Stimulated activated CD4-positive, alpha-beta T cell treated with anti-CD3 and anti-CD28 coated beads, Interleukin-15, amount 100 ng/mL, for 24 hours (primary cell): ENCODE measurements at regions not wholly inside any gene's neighbourhood (a gene's known extent, or its start where the extent isn't known, plus 50 kb on each side); places are given as distances from the start of the nearest gene placed in this dataset.

Experiments used
- DNase-seq: peaks from one replicate; pipeline ENCODE4 v3.0.0-alpha.2; 2020

DNA sequence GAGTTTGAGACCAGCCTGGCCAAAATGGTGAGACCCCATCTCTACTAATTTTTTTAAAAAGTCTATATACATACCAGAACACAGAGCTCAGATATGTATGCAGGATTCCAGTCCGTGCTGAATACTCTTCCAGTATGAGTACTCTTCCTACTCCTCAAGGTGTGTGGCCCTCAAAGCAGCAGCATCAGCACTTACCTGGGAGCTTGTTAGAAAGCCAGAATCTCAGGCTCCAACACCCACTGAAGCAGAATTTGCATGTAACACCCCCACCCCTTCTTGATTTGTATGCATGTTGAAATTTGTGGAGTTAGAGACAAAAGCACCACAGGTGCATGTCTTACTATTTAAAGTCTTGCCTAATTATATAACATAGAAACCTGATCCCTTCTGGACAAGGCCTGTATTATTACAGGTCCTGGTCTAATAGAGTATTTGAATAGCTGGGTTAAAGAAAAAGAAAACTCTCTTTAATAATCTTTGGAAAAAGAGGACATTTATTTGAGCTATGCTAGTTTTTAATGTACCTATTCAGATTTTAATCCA, 50.3 kb upstream of the NFE2L2 start:
- no peak for DNase-seq

DNA sequence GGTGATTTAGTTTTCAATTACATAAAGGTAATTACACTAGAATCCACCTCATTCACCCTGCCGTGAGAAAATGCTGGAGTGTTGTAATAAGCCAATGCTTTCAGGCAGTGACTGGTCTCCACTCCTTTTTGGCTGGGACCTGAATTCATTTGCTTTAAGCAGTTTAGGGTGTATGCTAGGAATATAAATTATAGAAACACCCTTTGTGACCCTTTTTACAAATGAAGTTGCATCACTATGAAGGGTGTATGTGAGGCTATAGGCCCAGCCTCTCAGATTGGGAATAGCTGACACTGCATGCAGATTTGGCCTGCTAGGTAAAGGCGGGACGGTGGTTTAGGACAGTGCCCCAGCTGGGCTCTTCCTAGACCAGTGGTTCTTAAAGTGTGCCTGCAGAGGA, 50.8 kb upstream of the NFE2L2 start:
- no peak for DNase-seq

DNA sequence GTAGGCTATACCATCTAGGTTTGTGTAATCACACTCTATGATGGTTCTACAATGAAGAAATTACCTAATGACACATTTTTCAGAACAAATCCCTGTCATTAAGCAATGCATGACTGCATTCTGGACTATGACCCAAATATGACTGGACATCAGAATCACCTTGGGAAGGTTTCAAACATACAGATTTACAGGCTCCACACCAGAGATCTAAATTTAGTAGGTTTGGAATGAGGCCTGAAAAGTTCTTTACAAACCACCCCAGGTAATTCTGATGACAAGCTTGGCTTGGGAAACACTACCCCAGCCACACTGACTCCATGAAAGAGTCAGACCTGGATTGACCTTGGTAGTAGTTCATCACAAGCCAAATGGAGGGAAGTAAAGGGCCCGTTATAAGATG, 52.2 kb upstream of the NFE2L2 start:
- no peak for DNase-seq

DNA sequence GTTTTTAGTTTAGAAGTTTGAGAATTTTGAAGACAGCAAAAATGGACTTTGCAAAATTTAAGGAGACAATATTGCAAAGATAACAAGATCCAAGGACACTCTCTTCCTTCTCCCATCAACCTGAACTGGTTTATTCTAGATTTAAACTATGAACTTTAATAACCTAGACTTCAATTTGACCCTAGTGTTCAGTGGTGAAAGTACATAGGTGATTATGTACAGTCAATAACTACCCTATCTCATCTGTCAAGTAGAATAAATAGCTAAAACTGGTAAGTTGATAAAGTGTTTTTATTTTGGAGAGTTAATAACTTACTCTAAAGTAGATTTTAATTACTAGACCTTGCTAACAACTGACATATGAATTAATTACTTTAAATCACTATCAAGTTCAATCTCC, 52.9 kb upstream of the NFE2L2 start:
- DNase-seq = no peak

DNA sequence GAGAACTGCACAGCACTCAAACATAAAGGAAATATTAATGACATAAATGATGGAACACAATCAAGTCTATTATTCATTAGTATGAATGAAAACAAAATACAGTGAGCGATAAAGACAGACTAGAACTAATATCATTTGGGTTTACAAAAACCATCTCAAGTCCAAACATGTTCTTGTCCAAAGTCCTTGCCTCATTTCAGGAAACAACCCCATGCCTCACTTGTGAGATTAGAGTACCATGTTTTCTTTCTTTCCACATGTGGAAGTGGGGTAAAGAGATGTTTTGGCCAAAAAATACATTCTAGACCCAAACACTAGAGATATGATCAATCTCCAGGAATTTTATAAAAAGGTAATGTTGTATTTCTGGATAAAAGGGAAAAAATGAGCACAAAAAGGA, 53.3 kb upstream of the NFE2L2 start:
- DNase-seq = no peak

DNA sequence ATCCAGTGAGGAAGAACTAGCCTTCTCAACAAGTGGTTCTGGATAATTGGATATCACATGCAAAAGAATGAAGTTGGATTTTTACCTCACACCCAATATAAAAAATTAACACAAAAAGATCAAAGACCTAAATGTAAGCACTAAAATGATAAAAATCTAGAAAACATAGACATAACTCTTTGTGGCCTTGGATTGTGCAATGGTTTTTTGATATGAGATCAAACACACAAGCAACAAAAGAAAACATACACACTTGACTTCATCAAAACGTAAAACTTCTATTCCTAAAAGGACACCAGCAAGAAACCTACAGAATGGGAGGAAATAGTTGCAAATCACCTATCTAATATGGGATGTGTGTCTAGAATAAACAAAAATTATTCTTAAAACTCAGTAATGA, 54.1 kb upstream of the NFE2L2 start:
- DNase-seq = no peak

DNA sequence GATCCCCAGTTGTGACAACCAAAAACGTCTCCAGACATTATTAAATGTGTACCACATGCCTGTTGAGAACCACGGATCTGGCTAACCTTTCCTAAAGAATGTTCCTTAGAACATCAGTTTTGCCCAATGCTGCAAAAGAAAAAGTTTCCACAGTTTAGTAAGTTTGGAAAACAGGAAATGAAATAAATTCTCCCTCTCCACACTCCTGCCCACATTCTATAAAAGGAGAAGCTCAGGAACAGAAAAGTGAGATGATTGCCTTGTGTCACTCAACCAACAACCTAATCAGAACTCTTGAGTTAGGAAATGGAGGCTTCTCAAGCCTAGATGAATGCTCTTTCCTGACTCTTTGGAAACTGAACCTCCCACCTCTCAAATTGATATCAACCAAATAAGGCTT, 56.1 kb upstream of the NFE2L2 start:
- DNase-seq = no peak

DNA sequence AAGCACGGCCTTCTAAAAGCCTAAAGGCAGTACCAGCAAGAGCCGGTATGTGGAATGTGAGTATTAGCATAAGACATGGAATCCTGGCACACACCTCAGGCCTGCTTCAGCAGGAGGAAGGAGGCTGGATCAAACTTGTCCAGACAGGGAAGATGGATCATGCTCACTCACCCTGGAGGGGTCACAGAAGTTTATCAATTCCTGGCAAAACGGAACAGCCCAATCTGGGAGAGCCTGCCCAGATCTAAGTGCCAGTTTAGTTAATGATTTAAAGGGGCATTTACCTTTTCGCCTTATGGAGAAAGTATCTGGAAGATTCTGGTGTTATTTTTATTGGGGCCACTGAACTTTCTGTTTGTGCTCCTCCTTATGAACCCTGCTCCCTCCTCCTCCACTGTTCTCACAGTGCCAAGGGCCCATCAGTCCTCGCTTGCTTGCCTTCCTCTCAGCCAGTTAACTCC, 58.3 kb upstream of the NFE2L2 start:
- no peak for DNase-seq

DNA sequence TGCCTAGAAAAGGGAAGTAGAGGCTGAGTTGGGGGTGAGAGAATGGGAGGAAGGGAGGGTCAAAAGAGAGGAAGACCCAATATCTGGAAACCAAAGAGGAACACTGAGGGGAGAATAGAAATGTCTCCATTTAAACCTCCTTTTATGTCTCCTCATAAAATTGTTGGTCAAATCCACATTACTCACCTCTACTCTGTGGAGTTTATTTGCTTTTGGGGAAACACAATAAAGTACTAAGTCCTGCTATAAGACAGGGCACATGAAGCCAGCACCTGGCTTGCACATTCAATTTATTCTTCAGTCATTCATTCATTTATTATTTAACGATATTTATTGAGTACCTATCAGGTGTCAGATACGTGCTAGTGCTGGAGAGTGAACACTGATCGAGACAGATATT, 60.3 kb upstream of the NFE2L2 start:
- no peak for DNase-seq

DNA sequence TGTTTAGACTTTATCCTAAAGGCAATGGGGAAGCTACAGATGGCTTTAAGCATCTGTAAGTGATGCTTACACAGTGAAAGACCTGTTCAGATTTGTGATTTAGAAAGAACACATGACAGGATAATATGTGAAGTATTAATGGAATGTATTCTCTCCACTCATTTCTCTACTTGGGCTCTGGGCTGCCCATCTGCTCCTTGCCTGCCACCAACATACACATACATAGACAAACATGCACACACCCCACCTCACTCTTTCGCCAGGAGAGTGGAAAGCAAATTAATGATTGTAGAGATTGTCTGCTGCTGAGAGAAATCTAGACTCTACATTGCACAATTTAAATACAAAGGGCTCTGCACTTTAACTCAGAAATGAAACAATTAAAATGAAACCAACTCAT, 61.0 kb upstream of the NFE2L2 start:
- DNase-seq = no peak

DNA sequence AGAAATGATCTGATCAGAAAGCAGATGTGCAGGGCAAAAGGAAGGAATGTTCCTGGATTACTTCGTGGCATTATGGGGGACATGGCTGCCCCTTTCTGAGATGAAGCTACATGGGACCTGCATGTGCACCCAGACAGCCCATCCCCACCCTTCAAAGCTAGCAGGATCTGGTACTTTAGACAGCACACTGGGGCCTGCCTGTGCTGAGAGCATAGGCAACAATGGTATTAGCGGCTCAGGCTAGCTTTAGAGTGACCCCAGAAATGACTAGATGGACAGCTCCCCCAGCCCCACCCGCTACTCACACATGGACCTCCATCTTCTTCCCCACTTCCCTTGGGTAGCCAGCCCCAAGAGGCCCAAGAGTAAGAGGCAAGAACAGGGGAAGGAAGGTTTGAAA, 61.5 kb upstream of the NFE2L2 start:
- no peak for DNase-seq

DNA sequence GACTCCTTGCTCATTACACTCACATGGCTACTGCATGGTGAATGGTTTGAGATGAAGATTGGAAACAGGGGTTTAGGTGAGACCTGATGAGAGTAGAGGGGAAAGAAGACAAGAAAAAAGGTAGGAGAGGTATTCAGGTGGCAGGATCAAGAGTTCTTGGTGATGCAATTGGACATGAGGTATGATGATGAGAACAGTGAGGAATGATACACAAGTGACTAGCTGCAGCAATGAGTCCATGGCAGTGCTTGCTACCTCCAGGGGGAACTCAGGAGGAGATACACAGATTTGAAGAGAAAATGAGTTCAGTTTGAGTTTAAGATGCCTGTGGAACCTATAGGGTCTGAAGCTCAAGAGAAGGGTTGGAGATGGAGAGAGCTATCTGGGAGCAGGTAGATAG, 62.1 kb upstream of the NFE2L2 start:
- DNase-seq = no peak

DNA sequence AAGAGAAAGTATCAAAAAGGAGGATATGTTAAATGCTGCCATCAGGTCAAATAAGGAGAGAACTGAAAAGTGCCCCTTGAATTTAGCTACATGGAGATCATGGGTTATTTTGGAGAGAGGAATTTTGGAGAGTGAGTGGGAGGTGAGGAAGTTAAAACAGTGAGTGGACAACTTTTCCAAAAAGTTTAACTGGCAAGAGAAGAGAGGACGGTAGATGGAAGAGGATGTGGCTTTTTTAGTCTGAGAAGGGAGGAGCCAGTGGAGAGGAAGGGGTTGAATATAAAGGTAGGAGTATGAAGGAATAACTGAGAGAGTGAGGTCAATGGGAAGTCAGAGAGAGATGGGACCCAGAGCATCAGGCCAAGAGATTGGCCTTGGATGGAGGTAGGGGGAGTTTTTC, 62.5 kb upstream of the NFE2L2 start:
- no peak for DNase-seq

DNA sequence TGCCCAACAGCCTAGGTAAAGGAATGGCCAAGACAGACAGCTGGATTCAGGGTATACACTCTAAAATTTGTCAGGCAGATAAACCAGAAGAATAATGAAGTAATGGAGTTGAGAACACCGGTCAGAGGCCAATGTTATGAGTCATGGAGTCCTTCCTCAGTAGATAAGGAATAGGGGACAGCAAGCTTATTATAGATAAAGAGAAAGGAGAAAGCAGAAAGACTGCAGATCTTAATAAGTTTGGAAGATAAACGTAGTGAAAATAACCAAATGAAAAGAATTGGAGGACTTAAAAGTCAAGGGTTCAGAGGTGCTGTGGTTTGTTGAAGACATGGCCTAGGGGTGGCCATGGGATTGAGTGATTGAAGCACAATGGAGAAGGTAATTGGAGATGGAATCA, 63.5 kb upstream of the NFE2L2 start:
- DNase-seq = no peak

DNA sequence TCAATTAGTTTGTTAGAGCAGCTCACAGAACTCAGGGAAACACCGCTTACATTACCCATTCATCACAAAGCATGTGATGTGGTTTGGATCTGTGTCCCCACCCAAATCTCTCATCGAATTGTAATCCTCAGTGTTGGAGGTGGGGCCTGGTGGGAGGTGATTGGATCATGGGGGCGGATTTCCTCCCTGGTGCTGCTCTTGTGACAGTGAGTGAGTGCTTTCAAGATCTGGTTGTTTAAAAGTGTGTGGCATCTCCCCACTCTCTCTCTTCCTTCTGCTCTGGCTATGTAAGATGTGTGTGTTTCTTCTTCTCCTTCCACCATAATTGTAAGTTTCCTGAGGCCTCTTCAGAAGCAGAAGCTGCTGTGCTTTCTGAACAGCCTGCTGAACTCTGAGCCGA, 63.5 kb upstream of the AGPS start:
- no peak for DNase-seq

DNA sequence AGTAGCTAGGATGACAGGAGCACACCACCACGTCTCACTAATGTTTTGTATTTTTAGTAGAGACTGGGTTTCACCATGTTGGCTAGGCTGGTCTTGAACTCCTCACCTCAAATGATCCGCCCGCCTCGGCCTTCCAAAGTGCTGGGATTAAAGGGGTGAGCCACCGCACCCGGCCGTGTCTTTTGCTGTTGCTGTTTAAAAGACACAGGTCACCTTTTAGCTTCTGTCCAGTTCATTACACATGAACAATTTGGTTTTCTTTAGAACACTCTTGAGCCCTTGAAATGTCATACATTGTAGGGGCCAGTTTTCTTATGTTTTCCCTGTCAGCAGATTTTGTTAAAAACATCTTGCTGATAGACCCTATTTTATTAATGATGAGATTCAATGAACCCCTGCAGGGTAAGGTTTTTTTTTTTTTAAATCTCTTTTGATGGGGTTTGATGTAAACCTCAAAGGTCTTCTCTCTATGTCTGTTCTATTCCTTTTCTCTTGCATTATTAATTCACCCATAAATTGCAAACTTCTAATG, 61.0 kb upstream of the AGPS start:
- no peak for DNase-seq

DNA sequence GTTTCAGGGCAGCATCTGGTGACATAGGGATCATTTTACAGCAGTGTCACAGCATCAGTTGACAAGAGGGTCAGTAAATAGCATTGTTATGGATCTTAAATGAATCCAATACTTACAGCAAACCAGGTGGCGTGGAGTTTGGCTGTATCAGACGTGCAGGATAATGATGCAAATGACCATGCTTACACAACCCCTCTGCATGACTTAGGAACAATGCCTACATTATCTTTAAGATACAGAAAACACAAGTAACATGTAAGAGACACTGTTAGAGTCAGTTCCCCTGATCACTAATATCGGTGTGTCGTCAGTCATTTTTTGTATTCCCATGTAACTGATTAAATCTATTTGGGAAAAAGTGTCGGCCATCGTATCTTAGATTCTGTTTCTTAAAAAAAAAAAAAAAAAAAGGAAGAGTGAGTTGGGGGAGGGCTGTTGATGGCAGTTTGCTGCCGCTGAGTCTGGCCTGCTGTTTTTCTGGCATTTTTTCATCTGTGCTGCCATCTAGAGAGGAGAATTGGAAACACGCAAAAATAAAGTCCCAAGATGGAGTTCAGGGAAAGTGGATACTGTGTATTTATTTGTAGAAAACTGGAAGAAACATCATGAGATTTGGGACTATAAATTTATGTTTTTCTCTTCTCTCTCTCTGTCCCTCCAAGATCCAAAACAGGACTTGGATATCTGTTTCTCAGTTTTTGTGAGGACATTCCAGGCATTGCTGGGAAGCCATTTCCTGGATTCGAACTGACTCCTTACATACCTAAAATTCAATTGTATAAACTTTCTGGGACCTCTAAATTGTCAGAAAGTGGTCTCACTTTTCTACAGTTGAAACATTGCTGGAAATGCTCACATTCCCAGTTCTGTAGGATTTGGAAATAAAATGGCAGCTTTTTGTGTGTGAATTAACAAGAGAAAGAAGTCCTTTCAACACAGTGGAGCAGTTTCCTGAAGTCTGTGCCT, 60.3 kb upstream of the AGPS start:
- peak; percentile 34 for DNase-seq

DNA sequence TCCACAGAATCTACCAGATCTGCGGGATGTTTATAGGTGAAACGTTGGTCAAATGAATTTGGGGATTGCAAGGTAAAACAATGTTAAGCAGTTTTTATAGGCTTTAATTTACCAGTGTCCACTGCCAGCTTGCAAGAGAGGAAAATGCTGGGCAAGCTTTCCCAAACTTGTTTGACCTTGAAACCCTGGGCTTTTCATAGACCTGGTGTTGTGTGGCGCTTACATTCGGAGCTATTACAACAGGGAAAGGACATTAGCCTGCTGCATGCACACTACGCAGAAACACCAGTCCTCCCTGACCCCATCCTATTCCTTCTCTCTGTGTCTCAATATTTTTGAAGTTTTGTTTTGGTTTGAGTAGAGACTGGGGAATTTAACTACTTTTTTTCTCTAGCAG, 59.6 kb upstream of the AGPS start:
- no peak for DNase-seq

DNA sequence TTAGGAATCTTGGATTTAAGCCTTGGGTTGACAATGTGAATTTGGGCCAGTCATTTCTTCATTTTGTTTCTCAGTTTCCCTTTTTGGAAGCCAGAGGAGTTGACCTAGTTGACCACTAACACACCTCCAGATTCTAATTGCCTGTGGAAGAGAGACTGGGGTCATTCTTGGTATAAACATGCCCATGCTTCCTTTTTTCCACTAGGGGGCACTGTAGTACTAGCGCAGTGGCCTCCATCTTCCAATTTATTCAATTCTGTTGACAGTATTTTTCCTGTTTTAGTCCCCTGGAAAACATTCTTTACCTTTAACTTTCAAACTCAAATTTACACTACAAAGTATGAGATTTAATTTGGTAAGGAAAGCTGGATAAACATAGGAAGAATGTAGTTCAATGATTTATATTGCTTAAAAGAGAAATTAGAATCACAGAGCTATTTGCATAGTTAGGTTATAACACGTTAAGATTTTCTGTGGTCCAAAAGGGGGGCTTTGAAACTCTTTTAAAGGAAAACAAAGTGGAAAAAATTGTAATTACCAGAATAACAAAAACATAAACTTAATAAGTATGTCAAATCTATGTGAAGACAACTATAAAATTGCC, 57.5 kb upstream of the AGPS start:
- peak; percentile 11 for DNase-seq

DNA sequence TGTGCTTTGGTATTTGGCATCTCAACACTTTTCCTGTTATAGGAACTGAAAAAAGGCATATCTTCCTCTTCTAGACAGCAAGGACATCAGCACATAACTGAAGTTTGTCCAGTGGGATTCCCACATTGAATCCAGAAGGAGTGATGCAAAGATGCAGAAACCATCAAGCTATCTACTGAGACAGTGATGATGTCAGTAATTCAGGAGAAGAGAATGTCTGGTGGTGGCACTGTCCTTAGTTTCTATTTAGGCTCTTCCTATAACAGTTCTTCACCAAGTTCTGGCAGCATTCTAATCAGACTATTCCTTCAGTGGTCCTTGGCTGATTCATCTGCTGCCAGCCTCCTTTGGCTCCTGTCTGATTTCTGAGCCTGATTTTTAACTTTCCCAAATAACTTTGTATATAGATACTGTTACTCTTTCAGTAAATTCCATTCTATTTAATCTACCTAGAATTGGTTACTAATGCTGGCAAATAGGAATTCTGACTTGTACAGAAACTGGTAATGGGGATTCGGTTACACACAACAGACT, 56.6 kb upstream of the AGPS start:
- no peak for DNase-seq

DNA sequence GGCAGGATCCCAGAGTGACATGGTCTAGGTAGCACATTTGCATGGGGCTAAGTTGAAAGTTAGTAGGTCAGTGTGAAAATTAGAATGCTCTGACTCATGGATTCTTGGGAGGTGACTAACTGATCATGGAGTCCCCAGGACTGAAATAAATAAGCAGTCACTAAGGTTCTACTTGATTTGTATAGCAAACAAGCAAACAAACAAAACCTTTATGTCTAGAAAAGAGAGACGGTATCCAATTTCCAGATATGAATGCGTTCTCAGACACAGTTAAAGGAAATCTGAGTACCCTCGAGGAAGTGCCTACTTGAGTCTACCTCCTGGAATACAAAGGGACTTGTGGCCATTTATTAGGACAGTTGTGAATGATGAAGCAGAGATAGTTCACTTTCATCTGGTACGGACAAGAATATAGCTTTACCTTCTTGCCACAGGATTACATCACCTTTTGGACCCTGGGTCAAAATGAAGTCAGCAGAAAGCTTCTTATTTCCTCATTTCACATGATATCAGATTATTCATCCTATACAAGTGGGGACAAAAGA, 54.3 kb upstream of the AGPS start:
- DNase-seq = no peak

DNA sequence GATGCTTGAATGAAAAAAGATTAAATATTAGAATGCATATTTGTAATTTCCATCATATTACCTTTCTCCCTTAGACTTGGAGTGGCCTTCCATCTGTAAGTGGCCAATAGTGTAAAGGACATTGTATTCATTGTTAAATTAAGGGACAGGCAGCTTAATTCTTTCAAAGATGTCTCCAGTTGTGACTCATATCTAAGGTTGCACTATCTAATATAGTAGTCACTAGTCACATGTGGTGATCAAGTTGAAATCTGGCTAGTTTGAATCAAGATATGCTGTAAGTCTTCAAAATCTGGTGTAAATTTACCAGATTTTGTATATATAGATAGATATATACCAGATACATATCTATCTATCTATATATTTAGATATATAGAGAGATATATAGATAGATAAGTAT, 52.4 kb upstream of the AGPS start:
- DNase-seq = no peak

DNA sequence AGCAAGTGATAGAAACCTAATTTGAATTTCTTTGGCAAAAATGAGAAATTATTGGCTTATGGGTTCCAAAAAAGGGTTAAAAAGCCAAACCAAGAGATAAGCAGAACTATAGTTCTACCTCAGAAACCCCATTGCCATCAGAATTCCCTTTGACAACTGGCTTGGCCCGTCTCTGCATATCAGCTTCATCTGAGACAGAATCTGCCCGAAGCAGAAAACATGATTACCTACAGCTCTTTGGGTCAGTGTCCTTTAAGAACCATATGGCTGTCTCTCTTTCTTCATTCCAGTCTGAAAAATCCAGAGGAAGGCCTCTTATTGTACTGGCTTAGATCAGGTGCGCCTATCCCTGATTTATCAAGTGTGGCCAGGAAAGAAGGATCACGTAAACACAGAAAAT, 49.8 kb upstream of the AGPS start:
- DNase-seq = no peak
